ENCODE measurements at regions not wholly inside any gene's neighbourhood (a gene's known extent, or its start where the extent isn't known, plus 50 kb on each side); places are given as distances from the start of the nearest gene placed in this dataset.
"Not testable (repeated sequence)": the region's sequence is repeated elsewhere in the genome, so short reads cannot be mapped to it uniquely, and the experiment has no call there.

- H3K27ac ChIP-seq (ENCODE audit: extremely low read depth, low read depth, low read length); POLR2A ChIA-PET; H3K9me3 ChIP-seq (ENCODE audit: control insufficient read depth, insufficient read depth, low read depth, low read length); H3K36me3 ChIP-seq (ENCODE audit: control insufficient read depth in 2 of 2, insufficient read depth in 1 of 2, low read length in 2 of 2); H3K4me3 ChIP-seq (ENCODE audit: low read depth, low read length); H3K4me1 ChIP-seq (ENCODE audit: control insufficient read depth, insufficient read depth, low read length); CTCF ChIA-PET: not testable (repeated sequence)
These were observed 150.9 kb upstream of the TEX13D start for GRCh38 chrX:124181515-124181914.

DNA sequence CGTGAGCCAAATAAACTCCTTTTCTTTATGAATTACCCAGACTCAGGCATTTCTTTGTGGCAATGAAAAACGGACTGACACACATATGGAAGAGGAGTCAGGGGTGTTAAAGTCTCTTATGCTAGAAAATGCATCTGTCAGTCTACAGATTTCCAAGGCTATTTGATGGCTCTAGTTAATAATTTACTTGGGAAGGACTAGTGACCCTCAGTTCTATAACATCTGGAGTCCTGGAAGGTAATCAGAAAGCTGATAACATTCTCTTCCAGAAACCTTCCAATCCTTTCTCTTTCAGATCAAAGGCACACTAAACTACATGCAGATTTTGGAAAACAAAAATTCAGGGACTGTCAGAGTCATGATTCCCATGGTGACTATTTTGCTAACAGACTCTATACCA is 142.0 kb upstream of the TEX13D start:
- Histone ChIP-seq H3K4me1 (ENCODE audit: control insufficient read depth, insufficient read depth, low read length) (no peaks in the 10 kb centered on the region), H3K27ac (ENCODE audit: extremely low read depth, low read depth, low read length) (no peak overlapping the region), H3K9me3 (ENCODE audit: control insufficient read depth, insufficient read depth, low read depth, low read length) (no peaks in the 10 kb centered on the region), H3K36me3 (ENCODE audit: control insufficient read depth in 2 of 2, insufficient read depth in 1 of 2, low read length in 2 of 2) (no peaks in the 10 kb centered on the region), H3K4me3 (ENCODE audit: low read depth, low read length) (no peak overlapping the region)
- POLR2A ChIA-PET = no interaction called here
- CTCF ChIA-PET = interaction anchor here (0.6 kb wide), 1 partner anchor 13 kb away, joined by 4 read pairs; no protein-coding TSS in a partner anchor
- TF ChIP-seq ZSCAN18 (tag by site-specific recombination; IDR thresholded peaks at IDR 0.05) = no peak

DNA sequence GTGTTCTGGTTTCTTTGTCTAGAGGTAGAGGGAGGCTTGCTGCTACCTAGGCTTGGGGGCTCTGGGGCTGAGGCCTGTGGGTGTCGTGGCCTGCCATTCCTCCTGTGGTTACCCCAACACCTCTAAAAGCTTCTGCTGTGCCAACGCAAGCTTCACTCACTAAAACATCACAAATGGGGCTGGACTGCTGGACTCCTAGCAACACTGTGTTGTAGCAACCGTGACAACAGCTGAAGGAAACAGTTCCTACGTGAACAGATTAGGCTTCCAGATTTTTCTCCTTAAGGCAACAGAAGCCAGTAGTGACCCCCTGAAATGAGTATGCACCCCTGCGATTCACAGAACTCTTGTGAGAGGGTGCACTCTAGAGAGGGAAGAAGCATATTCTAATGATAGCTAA is 138.3 kb upstream of the TEX13D start:
- Histone ChIP-seq H3K9me3 (ENCODE audit: control insufficient read depth, insufficient read depth, low read depth, low read length) (no peaks in the 10 kb centered on the region), H3K4me1 (ENCODE audit: control insufficient read depth, insufficient read depth, low read length) (no peaks in the 10 kb centered on the region), H3K27ac (ENCODE audit: extremely low read depth, low read depth, low read length) (no peak overlapping the region), H3K36me3 (ENCODE audit: control insufficient read depth in 2 of 2, insufficient read depth in 1 of 2, low read length in 2 of 2) (no peaks in the 10 kb centered on the region), H3K4me3 (ENCODE audit: low read depth, low read length) (no peak overlapping the region)
- ChIA-PET POLR2A (no interaction called here), CTCF (interaction anchor here (1.1 kb wide), 1 partner anchor 16 kb away, joined by 3 read pairs; no protein-coding TSS in a partner anchor)
- TF ChIP-seq RBAK (tag by site-specific recombination; IDR thresholded peaks at IDR 0.05) = no peak
- TF ChIP-seq ZNF292 (tag by site-specific recombination; IDR thresholded peaks at IDR 0.05; ENCODE audit: borderline replicate concordance, low read depth) = no peak
- TF ChIP-seq EGR2 (tag by site-specific recombination; IDR thresholded peaks at IDR 0.05; ENCODE audit: low read depth) = no peak
- TF ChIP-seq, protein P1, sequence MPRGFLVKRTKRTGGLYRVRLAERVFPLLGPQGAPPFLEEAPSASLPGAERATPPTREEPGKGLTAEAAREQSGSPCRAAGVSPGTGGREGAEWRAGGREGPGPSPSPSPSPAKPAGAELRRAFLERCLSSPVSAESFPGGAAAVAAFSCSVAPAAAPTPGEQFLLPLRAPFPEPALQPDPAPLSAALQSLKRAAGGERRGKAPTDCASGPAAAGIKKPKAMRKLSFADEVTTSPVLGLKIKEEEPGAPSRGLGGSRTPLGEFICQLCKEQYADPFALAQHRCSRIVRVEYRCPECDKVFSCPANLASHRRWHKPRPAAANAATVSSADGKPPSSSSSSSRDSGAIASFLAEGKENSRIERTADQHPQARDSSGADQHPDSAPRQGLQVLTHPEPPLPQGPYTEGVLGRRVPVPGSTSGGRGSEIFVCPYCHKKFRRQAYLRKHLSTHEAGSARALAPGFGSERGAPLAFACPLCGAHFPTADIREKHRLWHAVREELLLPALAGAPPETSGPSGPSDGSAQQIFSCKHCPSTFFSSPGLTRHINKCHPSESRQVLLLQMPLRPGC (tag by site-specific recombination; IDR thresholded peaks at IDR 0.05) = no peak
- TF ChIP-seq ZNF558 (tag by site-specific recombination; IDR thresholded peaks at IDR 0.05) = no peak

- H3K4me3 ChIP-seq (ENCODE audit: low read depth, low read length) = no peak overlapping the region
- ChIA-PET CTCF (interaction anchor here (1.1 kb wide), 1 partner anchor 15 kb away, joined by 3 read pairs; no protein-coding TSS in a partner anchor), POLR2A (no interaction called here)
- H3K36me3 ChIP-seq (ENCODE audit: control insufficient read depth in 2 of 2, insufficient read depth in 1 of 2, low read length in 2 of 2) = no peaks in the 10 kb centered on the region
- H3K4me1 ChIP-seq (ENCODE audit: control insufficient read depth, insufficient read depth, low read length) = no peaks in the 10 kb centered on the region
- no peak for TF ChIP-seq YY2 (tag by site-specific recombination; IDR thresholded peaks at IDR 0.05)
- TF ChIP-seq ZNF629 (tag by site-specific recombination; IDR thresholded peaks at IDR 0.05) = no peak
- TF ChIP-seq KLF8 (tag by site-specific recombination; IDR thresholded peaks at IDR 0.05) = no peak
- no peak for TF ChIP-seq ZNF626 (tag by site-specific recombination; IDR thresholded peaks at IDR 0.05)
- TF ChIP-seq ZNF112 (tag by site-specific recombination; IDR thresholded peaks at IDR 0.05) = no peak
- H3K27ac ChIP-seq (ENCODE audit: extremely low read depth, low read depth, low read length) = no peak overlapping the region
- H3K9me3 ChIP-seq (ENCODE audit: control insufficient read depth, insufficient read depth, low read depth, low read length) = no peaks in the 10 kb centered on the region
These were observed 137.6 kb upstream of the TEX13D start for GRCh38 chrX:124194901-124195300.

DNA sequence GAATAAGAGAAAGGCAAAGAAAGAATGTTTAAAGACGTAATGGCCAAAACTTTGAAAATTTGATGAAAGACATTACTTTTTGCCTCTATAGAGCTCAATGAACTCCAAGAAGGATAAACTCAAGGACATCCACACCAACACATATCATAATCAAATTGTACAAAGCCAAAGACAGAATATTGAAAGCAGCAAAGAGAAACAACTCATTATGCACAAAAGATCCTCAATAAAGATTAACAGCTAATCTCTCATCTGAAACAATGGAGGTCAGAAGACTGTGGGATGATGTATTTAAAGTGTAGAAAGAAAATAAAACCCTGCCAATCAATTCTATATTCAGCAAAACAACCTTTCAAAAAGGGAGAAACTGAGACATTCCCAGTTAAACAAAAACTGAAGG is 129.1 kb upstream of the TEX13D start:
- Histone ChIP-seq H3K36me3 (ENCODE audit: control insufficient read depth in 2 of 2, insufficient read depth in 1 of 2, low read length in 2 of 2) (no peaks in the 10 kb centered on the region), H3K4me1 (ENCODE audit: control insufficient read depth, insufficient read depth, low read length) (no peaks in the 10 kb centered on the region), H3K4me3 (ENCODE audit: low read depth, low read length) (no peak overlapping the region), H3K9me3 (ENCODE audit: control insufficient read depth, insufficient read depth, low read depth, low read length) (no peaks in the 10 kb centered on the region), H3K27ac (ENCODE audit: extremely low read depth, low read depth, low read length) (no peak overlapping the region)
- no peak for TF ChIP-seq ZNF514 (tag by site-specific recombination; IDR thresholded peaks at IDR 0.05)
- TF ChIP-seq SETDB1 (IDR thresholded peaks at IDR 0.05; ENCODE audit: insufficient read length, low read length) = peak; percentile 60
- TF ChIP-seq TCF7L2 (IDR thresholded peaks at IDR 0.05; ENCODE audit: borderline replicate concordance, low read depth, low read length) = no peak
- no peak for TF ChIP-seq KLF7 (tag by site-specific recombination; IDR thresholded peaks at IDR 0.05; ENCODE audit: borderline replicate concordance)
- no peak for TF ChIP-seq ZBTB26 (tag by site-specific recombination; optimal IDR thresholded peaks at IDR 0.05)
- no peak for TF ChIP-seq ZNF707 (tag by site-specific recombination; IDR thresholded peaks at IDR 0.05)
- no peak for TF ChIP-seq ZNF175 (tag by site-specific recombination; IDR thresholded peaks at IDR 0.05)
- ChIA-PET POLR2A (no interaction called here), CTCF (interaction anchor here (0.7 kb wide), 1 partner anchor 13 kb away, joined by 4 read pairs; no protein-coding TSS in a partner anchor)

Data from HEK293 (cell line).